Sigmoid colon (tissue), 6 donors: ENCODE measurements at regions not wholly inside any gene's neighbourhood (a gene's known extent, or its start where the extent isn't known, plus 50 kb on each side); places are given as distances from the start of the nearest gene placed in this dataset.

Experiments used
- DNase-seq: peaks from one replicate; pipeline ENCODE4 v3.0.0-alpha.2; 2019
- H3K27ac ChIP-seq, 4 donors: fragments of 200-600 bp; sonication (generic); one replicate each; pipeline ENCODE4 v1.5.1; 2016 to 2019; ENCODE audit warnings: mild to moderate bottlenecking in 1 of 4
- H3K27me3 ChIP-seq, 3 donors: fragments of 200-600 bp; sonication (generic); one replicate each; pipeline ENCODE4 v1.5.1; 2019; ENCODE audit warnings: mild to moderate bottlenecking in 1 of 3
- H3K36me3 ChIP-seq, 4 donors: fragments of 200-600 bp; sonication (generic); one replicate each; pipeline ENCODE4 v1.5.1; 2016 to 2019
- H3K4me1 ChIP-seq, 4 donors: fragments of 200-600 bp; sonication (generic); one replicate each; pipeline ENCODE4 v1.5.1; 2017 to 2019
- H3K4me3 ChIP-seq, 4 donors: fragments of 200-600 bp; sonication (generic); one replicate each; pipeline ENCODE4 v1.5.1; 2017 to 2019; ENCODE audit warnings: mild to moderate bottlenecking in 2 of 4, moderate library complexity in 1 of 4
- H3K9me3 ChIP-seq, 4 donors: fragments of 200-600 bp in 3 of 4; sonication (generic) in 3 of 4; one replicate each; pipeline versions ENCODE4 v1.5.1 to v1.6.1; 2013 to 2019
- CTCF ChIP-seq, 4 experiments: fragments of 450-650 bp in 3 of 4; fragments of 200-600 bp in 1 of 4; IDR thresholded peaks; one replicate each; pipeline ENCODE4 v1.5.1; 2016 to 2019; ENCODE audit warnings: antibody characterized with exemption in 4 of 4, mild to moderate bottlenecking in 3 of 4, moderate library complexity in 2 of 4
- EP300 ChIP-seq, 4 donors: sonication (generic); formaldehyde crosslinking; IDR thresholded peaks; one replicate each; pipeline ENCODE4 v1.6.1; 2017; ENCODE audit warnings: antibody characterized with exemption in 4 of 4
- POLR2A ChIP-seq, 2 donors: fragments of 450-650 bp; IDR thresholded peaks; one replicate each; pipeline ENCODE4 v1.6.1; 2016; ENCODE audit warnings: antibody characterized with exemption in 2 of 2, mild to moderate bottlenecking in 2 of 2, moderate library complexity in 2 of 2
- POLR2AphosphoS5 ChIP-seq, 4 donors: sonication (generic); formaldehyde crosslinking; IDR thresholded peaks; one replicate each; pipeline ENCODE4 v1.6.1; 2017; ENCODE audit warnings: antibody characterized with exemption in 4 of 4
- WGBS, 2 donors: extraction: QIAGEN DNeasy Blood & Tissue Kit; methylation state at CpG; one replicate each; pipeline ENCODE4 v1.1.7; 2013; 5-methylcytosine and 5-hydroxymethylcytosine counted together
- intact Hi-C: fragments of 100-400 bp; cut with DNase I; formaldehyde crosslinking; loops from one replicate; pipeline ENCODE4 v1.15.1; 2023
- donor health status: healthy with polysubstance abuse.
- donor health status: healthy.

- no peaks in the 10 kb centered on the region for H3K9me3 ChIP-seq
- H3K4me1 ChIP-seq = peaks cover 0 to 89% (median 71%) of the 10 kb centered on the region in 4 donors
- no peaks in the 10 kb centered on the region for H3K27me3 ChIP-seq
- peak overlapping the region in 1 of 4 donors; percentile 2 for H3K4me3 ChIP-seq
- 75 to 87% methylated on average over 2 of the region's 2 CpGs for WGBS, 2 donors
- H3K36me3 ChIP-seq = peaks cover 0 to 26% (median 1%) of the 10 kb centered on the region in 4 donors
- TF ChIP-seq POLR2A (IDR thresholded peaks at IDR 0.05) (no peak), CTCF (IDR thresholded peaks at IDR 0.05) (no peak), EP300 (IDR thresholded peaks at IDR 0.05) (no peak), POLR2AphosphoS5 (IDR thresholded peaks at IDR 0.05) (peak in 3 of 4 donors; percentile 13 to 26 (median 22))
- intact Hi-C loops = no loop called here
- no peak for DNase-seq
- H3K27ac ChIP-seq = peak overlapping the region; percentile 65 to 100 (median 98)
These were observed 89.0 kb upstream of the SVIL start for GRCh38 chr10:29723726-29724125.

DNA sequence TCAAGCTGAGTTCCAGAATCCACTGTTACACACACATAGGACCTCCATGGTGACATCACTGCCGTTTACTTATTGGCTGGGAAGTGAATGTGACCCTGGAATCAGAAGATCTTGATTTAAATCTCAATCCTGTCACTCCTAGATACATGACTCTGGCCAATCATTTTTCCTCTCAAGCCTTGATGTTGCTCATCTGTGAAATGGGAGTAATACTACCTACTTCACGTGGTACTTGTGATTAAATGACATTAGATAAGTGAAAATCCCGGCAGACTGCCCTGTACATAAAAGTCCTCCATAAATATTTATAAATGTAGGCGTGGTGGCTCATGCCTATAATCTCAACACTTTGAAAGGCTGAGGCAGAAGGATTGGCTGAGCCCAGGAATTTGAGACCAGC lies 88.0 kb upstream of the SVIL start:
- Histone ChIP-seq H3K4me3 (peak overlapping the region in 1 of 4 donors; percentile 3), H3K27ac (peak overlapping the region; percentile 65 to 100 (median 98)), H3K4me1 (peaks cover 0 to 89% (median 64%) of the 10 kb centered on the region in 4 donors), H3K36me3 (peaks cover 0 to 26% (median 1%) of the 10 kb centered on the region in 4 donors), H3K27me3 (no peaks in the 10 kb centered on the region), H3K9me3 (no peaks in the 10 kb centered on the region)
- intact Hi-C loops = no loop called here
- DNase-seq = no peak
- 47 to 72% methylated on average over 4 of the region's 4 CpGs for WGBS, 2 donors
- TF ChIP-seq EP300 (IDR thresholded peaks at IDR 0.05) (no peak), POLR2A (IDR thresholded peaks at IDR 0.05) (no peak), POLR2AphosphoS5 (IDR thresholded peaks at IDR 0.05) (peak in 2 of 4 donors; percentile 8 to 40)

DNA sequence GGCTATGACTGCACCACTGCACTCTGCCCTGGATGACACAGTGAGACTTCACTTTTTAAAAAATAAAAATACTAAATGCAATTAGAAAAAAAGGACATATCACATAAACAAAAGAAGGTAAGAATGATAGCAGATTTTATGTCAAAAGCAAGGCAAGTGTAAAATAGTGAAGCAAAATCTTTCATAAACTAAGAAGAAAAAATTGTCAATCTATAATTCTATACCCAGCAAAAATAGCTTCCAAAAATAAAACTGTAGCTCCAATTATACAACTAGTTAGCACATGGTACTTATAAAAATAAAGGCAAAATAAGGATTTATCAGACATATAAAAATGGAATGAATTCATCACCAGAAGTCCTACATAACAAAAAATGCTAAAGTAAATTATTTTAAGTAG lies 85.4 kb upstream of the SVIL start:
- Histone ChIP-seq H3K4me1 (peaks cover 0 to 85% (median 54%) of the 10 kb centered on the region in 4 donors), H3K9me3 (no peaks in the 10 kb centered on the region), H3K4me3 (no peak overlapping the region), H3K27ac (peak overlapping the region in 2 of 4 donors; percentile 98 to 99), H3K27me3 (no peaks in the 10 kb centered on the region), H3K36me3 (peaks cover 0 to 9% (median 1%) of the 10 kb centered on the region in 4 donors)
- no peak for DNase-seq
- intact Hi-C loops = no loop called here
- TF ChIP-seq EP300 (IDR thresholded peaks at IDR 0.05) = no peak
- TF ChIP-seq CTCF (IDR thresholded peaks at IDR 0.05) = no peak
- no peak for TF ChIP-seq POLR2AphosphoS5 (IDR thresholded peaks at IDR 0.05)
- TF ChIP-seq POLR2A (IDR thresholded peaks at IDR 0.05) = no peak

DNA sequence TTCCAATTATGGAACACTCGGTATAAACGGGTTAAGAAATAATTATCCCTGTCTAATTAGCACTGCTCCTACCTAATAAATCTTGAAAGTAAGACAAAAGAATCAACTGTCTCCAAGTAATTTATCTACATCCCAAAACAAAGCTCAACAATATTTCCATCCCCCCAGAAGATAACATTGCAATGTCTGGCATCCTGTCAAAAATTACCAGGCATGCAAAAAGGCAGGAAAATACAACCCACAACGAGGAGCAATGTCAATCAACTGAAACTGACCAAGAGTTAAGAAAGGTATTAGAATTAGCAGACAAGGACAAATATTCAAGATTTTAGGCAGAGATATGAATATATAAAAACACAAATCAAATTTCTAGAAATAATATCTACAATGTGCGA lies 84.5 kb upstream of the SVIL start:
- 86 to 89% methylated on average over 4 of the region's 4 CpGs for WGBS, 2 donors
- Histone ChIP-seq H3K4me1 (peaks cover 0 to 86% (median 54%) of the 10 kb centered on the region in 4 donors), H3K27me3 (no peaks in the 10 kb centered on the region), H3K36me3 (peaks cover 0 to 2% (median 0%) of the 10 kb centered on the region in 4 donors), H3K4me3 (no peak overlapping the region), H3K9me3 (no peaks in the 10 kb centered on the region), H3K27ac (peak overlapping the region in 2 of 4 donors; percentile 98 to 99)
- intact Hi-C loops = no loop called here
- DNase-seq = no peak
- TF ChIP-seq POLR2A (IDR thresholded peaks at IDR 0.05) (no peak), POLR2AphosphoS5 (IDR thresholded peaks at IDR 0.05) (no peak), EP300 (IDR thresholded peaks at IDR 0.05) (no peak), CTCF (IDR thresholded peaks at IDR 0.05) (no peak)

DNA sequence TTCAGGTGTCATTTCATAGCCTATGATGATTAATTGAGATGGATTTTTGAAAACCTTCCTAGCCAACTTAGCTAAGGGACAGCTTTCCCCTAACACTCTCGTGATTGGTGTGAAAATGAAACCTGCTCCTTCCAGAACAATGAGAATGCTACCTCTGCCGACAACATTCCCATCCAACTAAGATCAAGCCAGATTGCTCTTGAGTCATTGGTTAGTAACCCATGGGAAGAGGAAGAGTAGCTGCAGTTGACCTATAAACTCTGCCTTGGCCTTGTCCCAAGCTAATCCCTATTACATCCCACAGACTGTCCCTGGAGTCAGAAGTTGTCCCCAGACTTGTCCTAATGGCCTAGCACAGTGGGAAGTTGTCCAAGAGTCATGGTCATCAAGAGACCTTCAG lies 80.5 kb upstream of the SVIL start:
- H3K9me3 ChIP-seq = no peaks in the 10 kb centered on the region
- peaks cover 0 to 91% (median 64%) of the 10 kb centered on the region in 4 donors for H3K4me1 ChIP-seq
- no peak overlapping the region for H3K4me3 ChIP-seq
- TF ChIP-seq POLR2AphosphoS5 (IDR thresholded peaks at IDR 0.05) (peak in 2 of 4 donors; percentile 3 to 32), POLR2A (IDR thresholded peaks at IDR 0.05) (no peak)
- peak overlapping the region in 2 of 4 donors; percentile 63 to 83 for H3K27ac ChIP-seq
- intact Hi-C loops = no loop called here
- peaks cover 0 to 20% (median 4%) of the 10 kb centered on the region in 4 donors for H3K36me3 ChIP-seq
- WGBS, 2 donors = 85 to 87% methylated on average over 2 of the region's 2 CpGs
- no peak for DNase-seq
- H3K27me3 ChIP-seq = no peaks in the 10 kb centered on the region
